ENCODE measurements at regions not wholly inside any gene's neighbourhood (a gene's known extent, or its start where the extent isn't known, plus 50 kb on each side); places are given as distances from the start of the nearest gene placed in this dataset.

- TF ChIP-seq CTCF (IDR thresholded peaks at IDR 0.05) (no peak), POLR2A (IDR thresholded peaks at IDR 0.05) (no peak)
Measured at GRCh38 chr14:96964726-96965415, 167.7 kb downstream of the VRK1 start.
